ENCODE measurements at regions not wholly inside any gene's neighbourhood (a gene's known extent, or its start where the extent isn't known, plus 50 kb on each side); places are given as distances from the start of the nearest gene placed in this dataset.

DNA sequence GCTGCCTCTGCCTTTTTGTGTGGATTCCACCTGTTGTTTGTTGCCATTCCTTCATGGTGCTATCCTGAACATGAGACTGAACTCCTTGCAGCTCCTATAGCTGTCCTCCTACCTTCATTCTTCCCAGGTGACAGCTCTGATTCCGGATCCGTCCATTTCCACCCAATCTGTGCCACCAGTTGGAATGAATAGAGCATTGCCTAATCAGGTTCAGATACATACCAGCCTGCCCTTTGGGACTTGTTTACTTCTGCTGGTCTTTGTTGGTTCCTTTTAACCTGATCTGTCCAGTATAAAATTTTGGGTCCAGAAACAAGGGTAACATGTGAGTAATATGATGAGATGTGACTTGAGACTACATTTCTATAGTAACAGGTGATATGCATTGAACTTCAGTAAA is 136.3 kb upstream of the IGF1 start:
- no peak for TF ChIP-seq TAF1 (IDR thresholded peaks at IDR 0.05; ENCODE audit: low read depth)
- TF ChIP-seq TCF12 (IDR thresholded peaks at IDR 0.05; ENCODE audit: low read depth) = no peak
- TF ChIP-seq, protein P1, sequence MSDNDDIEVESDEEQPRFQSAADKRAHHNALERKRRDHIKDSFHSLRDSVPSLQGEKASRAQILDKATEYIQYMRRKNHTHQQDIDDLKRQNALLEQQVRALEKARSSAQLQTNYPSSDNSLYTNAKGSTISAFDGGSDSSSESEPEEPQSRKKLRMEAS (IDR thresholded peaks at IDR 0.05) = no peak
- TF ChIP-seq EP300 (IDR thresholded peaks at IDR 0.05; ENCODE audit: borderline replicate concordance) = no peak
- no peak for TF ChIP-seq CEBPB (IDR thresholded peaks at IDR 0.05)
- no peak for TF ChIP-seq RAD21 (IDR thresholded peaks at IDR 0.05; ENCODE audit: low read depth)

Measured in Ishikawa (cell line).